HT-29 (cell line): ENCODE measurements at regions not wholly inside any gene's neighbourhood (a gene's known extent, or its start where the extent isn't known, plus 50 kb on each side); places are given as distances from the start of the nearest gene placed in this dataset.
A peak's percentile ranks its signal among the peaks of the same experiment; 100 is the strongest.

Source experiments
- DNase-seq: peaks from one replicate; pipeline ENCODE4 v3.0.0-alpha.2; 2015; ENCODE audit warnings: low spot score

DNA sequence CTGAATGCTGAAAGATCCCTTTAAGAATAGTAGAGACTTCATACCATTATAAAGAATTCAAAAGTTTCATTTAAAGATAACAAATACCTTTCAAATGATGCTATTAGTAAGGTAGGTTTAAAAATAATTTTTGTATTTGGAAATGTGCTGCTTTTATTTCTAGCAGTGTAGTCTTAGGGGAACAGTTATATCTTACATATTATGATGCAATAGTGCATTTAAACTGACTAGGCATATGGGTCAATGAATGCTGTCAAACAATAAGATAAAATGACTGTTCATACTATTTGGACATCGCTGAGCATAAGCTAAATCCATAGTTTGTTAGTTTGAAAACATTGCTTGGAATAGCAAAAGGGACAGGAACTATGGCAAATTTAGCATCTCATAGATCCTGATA, 354.8 kb upstream of the SEMA3A start:
- DNase-seq = no peak

DNA sequence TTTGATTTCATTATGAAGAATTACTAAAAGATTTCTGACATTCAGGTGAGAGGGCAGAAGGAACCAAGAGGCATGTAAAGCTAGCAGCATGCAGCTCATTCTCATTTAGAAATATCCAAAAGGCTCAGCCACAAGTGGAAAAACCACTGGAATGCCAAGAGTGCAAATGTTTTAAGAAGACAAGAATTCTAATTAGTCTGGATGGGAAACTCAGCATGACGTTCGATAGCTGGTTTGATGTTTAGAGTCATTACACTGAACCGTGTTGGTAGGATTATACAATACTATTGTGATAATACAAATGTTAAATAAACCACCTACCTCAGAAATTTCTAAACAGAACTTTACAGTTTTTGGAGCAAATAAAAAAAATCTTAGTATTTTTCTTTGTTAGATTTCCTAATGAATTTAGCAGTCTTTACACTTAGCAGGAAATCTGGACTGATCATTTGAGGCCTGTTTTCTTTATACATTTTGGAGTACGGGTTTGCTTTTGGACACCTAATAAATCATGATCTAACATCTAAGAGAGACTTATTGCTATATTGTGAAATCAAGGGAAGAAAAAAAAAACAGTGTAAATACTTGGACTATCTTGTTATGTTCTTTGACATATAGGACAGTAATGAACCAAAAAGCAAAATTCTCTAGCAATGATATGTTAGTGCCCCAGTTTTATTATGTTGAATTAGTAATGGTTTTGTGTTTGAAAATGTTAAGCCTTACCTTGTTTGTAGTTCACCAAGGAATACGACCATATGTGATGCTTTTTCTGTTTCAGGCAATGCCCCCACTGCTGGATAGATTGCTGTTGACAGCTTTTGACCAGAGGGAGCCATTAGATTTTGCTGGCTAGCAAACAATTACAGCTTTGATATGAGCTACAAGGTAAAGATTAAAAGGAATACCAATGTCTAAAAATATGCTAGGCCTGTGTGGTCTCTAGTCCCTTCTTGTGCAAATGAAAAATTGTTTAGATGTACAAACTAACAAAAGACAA, 354.1 kb upstream of the SEMA3A start:
- DNase-seq = no peak

DNA sequence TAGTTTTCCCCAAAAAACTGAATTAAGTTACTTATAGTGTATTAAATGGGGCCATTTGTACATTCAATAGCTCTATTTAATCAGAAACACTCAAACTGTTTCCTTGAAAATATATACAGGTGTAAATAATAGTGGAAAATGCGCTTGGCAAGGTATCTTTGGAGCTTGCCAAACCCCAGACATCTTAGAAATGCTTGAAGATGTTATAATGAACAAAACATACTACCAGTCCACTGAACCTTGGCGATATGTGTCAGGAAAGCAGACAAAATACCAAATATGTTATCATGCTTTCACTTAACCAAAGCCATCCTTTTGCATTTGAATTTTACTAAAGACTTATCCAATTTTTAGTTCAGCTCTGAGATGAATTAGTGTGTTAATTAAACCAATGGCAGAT, 352.7 kb upstream of the SEMA3A start:
- DNase-seq = no peak

DNA sequence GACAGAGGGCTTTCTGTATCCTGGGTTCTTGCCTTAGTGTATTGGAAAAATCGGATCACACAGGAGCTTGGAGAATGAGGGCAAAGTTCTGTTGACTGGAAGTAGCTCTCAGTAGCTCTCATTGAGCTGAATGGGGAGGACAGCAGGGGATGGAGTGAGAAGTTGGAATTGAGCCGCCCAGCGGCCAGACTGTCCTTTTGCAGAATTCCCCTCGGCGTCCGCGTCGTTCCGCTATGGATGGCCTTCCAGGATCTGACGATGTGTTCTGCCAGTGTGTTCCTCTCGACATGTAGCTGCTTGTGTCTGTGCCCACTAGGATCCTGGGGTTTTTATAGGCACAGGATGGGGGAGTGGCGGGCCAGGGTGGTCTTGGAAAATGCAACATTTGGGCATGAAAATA, 351.8 kb upstream of the SEMA3A start:
- DNase-seq = no peak

DNA sequence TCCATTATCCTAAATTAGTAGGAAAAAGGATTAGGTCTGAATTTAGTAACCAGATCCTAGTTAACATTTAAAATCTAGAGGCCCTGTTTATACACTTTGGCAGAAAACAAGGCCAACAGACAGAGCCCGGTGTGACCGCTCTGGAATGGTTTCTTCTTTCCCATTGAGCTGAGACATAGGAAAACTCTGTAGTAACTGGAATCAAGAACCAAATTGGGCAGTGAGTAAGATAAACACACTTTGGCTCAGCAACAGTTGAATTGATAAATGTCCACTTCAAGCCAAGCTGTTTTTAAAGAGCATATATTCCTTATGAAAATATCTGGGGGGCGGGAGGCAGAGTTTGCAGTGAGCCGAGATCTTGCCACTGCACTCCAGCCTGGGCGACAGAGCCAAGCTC, 343.7 kb upstream of the SEMA3A start:
- no peak for DNase-seq

DNA sequence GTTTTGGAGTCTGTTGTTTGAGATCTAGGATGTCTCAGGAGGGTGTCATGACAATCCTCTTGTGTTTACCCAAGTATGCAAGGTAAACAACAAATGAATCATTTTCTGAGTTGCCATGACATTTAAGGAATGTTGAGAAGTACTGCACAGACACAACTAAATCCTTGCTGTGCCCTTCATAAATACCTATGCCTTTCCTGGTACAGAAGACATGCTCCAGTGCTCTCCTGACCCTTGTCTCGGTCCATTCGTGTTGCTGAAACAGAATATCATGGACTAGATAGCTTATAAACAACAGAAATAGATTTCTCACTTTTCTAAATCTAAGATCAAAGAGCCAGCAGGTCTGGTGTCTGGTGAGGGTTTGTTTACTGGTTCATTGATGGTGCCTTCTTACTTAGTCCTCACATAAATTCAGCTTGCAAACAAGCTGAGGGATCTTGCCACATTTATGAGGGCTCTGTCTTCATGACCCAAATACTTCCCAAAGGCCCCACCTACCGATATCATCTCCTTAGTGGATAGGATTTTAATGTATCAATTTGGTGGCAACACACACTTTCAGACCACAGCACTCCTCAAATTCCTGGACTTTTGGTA, 341.8 kb upstream of the SEMA3A start:
- DNase-seq = peak; percentile 18

DNA sequence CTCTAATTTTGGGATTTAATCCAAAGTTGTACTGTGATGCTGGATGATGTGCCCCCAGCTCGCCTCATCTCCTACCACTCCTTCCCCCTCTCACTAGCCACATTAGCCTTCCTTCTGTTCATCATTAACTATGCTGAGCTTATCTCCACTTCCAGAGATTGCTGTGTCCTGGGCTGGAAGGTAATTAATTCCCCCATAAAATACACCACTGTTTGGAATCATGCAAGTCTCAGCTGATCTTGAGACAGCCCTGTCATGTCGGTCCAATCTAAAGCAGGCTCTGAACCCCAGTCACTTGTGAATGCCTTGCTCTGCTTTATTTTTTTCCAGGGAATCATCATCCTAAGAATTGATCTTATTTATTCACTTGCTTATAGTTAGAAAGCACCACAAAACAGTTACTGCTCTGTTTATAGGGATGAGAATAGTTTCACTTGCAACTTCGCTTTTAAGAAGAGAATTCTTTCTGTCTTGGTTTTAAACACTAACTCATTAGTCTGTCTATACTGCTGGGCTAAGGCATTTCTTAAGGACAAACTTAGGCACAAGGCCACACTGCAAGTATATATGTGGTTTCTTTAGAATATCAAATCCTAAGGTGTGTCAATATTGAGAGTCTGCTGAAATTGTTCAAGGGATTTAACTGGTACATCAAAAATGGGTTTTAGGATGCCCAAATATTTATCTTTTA, 341.1 kb upstream of the SEMA3A start:
- DNase-seq = peak; percentile 22

DNA sequence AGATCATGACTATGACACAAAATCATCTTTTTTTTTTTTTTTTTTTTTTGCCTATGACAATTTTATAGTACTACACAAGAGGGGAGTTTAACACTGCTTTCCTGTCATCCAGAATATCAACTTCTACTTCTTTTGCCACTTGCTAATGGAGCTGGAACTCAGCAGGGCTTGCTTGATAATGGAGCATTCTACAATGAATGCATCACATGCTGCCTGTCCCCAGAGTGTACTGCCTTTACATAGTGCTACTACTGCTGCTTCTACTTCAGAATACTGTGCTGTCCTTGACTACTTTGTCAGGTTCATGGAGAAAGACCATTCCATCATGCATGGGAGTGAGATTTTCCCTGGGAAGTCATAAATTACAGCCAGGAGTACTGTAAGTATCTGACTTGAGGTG, 338.6 kb upstream of the SEMA3A start:
- no peak for DNase-seq

DNA sequence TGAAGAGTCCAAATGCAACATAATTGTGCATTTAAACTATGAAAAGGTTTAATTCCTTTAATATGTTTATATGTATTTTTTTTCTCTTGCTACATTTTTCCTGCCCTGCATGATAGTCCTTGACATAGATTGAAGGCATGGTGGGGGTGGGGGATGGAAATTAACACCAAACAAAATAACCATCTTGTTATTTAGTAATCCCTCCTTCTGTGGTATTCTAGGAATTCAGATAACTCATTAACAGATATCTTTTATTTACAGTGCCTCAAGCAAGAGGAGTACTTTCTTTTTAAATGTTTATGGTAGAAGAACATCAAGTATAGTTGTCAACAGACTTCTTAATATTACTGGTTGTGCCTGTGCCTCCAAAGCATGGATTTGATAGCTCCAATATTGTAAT, 337.6 kb upstream of the SEMA3A start:
- no peak for DNase-seq

DNA sequence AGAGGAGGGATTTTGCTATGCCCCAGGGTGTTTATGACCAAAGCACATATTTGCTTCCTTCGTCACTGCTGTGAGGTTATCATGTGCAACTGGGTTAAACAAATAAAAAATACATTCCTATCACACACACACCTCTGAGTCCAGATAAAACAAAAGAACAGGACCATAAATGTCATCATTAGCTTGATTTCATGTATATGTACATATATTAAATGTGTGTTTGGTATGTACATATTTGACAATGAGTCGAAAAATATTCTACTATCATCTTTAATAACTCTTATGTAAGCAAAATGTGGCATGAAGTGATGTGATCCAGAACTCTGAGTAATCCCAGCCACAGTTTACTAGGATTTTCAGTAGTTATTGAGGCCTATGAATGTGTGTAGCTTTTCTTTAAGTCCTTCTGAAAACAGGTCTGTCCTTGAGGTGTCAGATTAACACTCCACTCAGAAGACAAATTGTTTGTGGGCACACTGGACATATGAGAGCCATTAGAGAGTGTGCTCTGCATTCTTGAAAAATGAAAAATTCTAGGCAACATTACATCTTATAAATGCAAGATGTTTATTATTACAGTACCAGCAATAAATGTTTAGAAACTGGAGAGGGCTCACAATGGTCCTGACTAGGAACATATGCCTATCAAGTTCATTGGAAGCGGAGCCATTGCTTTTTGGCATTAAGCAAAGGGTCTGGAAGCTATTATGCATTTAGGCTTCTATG, 335.1 kb upstream of the SEMA3A start:
- DNase-seq = peak; percentile 65

DNA sequence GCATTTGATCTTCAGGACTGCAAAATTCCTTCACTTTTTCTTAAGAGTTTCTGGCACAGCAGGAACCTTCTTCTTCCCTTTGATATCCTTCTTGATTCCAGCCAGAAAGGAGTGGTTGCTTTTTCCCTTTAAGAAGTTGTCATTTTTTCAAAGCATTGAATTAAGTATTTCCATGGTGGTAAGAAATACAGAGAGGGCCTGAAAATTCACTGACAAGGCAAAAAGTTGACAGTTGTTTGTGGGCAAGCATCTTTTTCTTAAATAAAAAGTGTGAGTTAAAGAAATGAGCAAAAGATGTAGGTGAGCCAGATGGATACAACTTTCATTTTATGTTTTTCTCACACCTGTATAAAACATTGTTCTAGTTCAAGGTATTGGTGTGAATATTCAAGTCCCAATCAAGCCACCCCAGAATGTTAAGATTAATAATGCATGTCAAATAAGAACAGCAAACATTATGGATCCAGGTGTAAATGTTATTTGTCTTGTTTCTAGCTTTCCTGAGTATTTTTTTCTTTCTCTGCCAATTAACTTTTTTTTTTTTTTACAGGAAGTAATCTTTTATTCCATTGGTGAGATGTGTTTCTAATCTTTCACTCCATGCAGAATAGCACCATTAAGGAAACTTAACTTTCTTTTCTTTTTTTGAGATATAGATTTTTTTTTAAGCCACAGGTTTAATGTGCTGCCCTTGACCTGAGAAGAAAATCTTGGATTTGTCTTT, 334.3 kb upstream of the SEMA3A start:
- DNase-seq = peak; percentile 12

DNA sequence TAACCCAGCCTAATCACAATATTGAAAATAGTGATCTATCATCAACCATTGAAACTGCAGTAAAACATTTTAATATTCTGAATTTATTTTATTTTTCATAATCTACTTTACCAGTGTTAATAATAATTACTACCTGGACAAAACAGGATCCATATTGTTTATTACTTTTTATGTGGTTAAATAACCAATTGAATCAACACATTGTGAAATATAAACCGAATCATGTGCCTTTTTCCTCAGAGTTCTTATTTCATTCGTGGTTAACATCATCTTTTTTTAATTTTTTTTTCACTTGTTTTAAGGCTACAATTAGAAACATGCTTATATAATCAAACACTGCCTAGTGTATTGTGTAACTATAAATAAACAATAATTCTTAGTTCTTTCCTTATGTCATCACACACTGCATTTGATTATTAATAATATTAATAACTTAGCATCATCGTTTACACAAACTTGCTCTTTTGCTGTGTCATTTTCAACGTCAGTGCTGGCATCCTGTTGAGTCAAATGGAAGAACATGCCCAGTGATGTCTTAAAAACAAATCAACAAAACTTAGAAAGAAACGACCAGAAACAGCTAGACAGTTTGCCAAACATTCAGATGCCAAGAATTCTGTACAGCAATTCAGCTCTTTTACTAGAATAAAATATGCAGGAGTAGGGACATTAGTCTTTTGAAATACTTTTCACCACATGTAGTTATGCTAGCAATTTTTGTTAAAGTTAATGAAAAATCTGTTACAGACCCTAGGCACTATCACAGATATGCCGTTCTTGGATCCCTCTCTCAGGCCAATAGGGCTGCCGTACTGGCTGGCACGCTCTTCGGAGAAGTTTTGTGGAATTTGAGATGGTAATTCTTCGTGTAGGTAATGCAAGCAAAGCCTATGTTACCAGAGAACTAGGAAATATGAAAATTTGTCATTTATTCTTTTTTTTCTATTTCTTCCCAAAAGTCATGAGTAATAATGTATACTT, 330.4 kb upstream of the SEMA3A start:
- DNase-seq = no peak

DNA sequence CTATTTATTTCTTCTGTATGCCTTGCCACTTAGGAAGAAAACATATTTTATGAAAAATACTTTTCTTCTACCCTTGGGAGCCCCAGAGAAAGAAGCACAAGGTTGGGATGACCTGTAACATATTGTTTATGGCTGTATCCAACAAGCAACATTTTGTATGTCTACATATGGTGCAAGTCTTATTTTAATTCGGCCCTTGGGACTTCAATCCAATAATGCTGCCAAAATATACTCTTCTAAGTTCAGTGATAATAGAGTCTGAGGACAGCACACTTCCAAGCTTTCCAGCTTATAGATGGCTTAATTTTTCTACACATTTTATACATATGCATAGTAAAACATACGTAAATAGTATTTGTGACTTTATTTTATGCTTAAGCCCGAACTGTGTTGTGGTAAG, 318.5 kb upstream of the SEMA3A start:
- no peak for DNase-seq

DNA sequence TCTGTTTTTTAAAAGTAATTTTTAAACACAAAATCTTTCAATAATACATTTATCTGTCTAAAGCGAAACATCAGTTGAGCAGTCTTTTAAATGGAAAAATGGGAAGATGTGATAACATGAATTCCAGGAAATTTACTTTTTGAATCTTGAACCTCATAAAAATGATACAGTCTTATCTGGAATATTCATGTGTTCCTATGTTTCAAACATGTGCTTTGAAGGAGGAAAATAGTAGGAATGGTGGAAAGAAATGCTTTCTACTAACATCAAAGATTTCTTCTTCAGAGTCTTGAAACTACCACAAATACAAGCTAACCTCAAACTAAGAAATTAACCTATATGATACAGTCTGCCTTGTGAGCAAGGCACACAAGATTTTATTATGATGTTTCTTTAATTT, 317.5 kb upstream of the SEMA3A start:
- no peak for DNase-seq

DNA sequence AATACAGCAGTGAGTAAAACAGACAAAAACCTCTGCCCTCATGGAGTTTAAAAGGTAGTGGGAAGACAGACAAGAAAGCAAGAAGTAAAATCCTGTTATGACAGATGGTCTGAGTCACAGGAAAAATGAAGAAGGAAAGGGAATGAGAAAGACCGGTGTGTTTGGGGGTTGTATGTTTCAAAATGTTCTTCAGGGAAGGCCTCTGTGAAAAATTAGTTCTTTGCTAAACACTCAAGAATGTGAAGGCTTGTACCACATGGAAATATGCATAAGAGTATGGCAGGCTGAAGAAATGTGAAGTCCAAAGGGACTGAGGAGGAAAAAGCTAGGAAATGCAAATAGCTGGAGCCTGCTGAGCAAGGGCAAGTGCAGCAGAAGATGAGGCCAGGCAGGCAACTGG, 315.9 kb upstream of the SEMA3A start:
- no peak for DNase-seq

DNA sequence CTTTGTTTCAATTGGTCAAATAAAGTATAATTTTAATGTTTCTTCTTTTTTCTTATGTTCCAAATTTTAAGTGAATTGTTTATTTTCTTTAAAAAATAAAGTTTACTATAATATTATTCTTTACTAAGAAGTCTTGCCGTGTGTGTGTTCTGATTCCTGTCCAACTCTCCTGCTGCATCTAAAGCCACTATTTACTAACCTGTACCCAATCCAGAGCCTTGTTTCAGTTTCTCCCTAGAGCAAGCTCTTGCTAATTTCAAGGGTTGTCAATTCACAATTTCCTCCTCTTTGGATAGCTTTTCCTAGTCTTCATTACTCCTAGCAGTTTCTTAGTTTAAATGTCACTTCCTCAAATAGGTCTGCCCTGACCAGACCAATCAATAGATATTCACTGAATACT, 314.9 kb upstream of the SEMA3A start:
- no peak for DNase-seq

DNA sequence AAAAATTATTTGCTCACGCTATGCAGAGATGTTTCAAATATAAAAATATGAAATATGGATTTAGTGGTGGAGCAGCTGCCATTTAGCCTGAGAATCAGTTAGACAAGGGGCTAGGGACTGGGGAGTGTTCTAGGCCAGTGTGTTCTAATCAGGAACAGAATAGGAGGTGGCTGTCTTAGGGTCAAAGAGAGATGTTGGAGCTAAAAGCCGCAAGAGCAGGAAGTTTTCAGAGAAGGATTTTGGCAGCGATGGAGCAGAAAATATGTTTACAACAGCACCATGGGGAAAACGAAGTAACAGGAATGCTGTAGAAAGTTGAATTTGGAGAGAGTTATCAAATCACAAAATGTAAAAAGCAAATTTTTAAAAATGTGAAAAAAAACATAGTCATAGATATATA, 314.0 kb upstream of the SEMA3A start:
- no peak for DNase-seq

DNA sequence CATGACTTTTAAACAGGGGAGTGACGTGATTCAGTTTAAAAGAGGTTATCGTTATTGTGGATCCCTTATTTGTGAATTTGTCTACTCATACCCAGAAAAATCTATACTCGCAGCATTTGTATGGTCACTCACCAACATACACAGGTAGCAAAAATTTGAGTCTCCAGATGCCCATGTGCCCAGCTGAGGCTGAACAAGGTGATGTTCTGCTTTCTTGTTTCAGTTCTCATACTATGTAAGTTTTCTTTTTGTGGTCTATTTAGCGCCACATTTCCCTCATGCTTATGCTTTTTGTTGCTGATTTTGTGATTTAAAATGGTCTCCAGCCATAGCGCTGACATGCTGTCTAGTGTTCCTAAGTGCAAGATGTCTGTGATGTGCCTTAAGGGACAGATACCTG, 312.9 kb upstream of the SEMA3A start:
- DNase-seq = no peak

DNA sequence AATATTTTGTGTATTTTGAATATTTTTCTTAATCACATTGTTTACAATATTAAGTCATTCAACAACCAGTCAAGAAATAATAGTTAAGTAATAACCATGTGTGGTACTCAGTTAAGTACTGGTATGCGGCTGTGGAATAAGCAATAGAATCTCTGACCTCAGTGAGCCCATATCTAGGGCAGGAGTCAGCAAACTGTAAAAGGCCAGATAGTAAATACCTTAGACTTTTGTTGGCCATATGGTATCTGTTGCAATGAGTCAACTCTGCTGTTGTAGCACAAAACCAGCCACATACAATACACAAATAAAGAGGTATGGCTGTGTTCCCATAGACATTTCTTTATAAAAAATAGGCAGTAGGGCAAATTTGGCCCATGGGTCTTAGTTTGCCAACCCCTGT, 311.6 kb upstream of the SEMA3A start:
- no peak for DNase-seq

DNA sequence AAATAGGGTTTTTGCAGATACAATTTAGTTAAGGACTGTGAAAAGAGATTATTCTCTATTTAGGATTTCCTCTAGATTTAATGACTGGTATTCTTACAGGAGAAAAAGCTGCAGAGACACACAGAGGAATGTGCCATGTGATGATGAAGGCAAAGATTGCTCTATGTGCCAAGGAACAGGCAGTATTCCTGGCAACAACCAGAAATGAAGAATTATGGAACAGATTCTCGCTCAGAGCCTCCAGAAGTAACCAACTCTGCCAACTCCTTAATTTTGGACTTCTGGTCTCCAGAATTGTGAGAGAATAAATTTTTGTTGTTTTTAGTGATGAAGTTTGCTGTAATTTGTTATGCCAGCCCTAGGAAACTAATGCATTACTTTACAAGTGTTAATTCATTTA, 307.6 kb upstream of the SEMA3A start:
- DNase-seq = no peak
